Stimulated activated CD4-positive, alpha-beta T cell treated with anti-CD3 and anti-CD28 coated beads, Interleukin-15, amount 100 ng/mL, for 48 hours (primary cell): ENCODE measurements at regions not wholly inside any gene's neighbourhood (a gene's known extent, or its start where the extent isn't known, plus 50 kb on each side); places are given as distances from the start of the nearest gene placed in this dataset.
"Not testable (repeated sequence)": the region's sequence is repeated elsewhere in the genome, so short reads cannot be mapped to it uniquely, and the experiment has no call there.

Experiments
- DNase-seq, 2 donors: peaks; one replicate each; pipeline ENCODE4 v3.0.0-alpha.2; 2020; ENCODE audit warnings: low read depth in 2 of 2

DNA sequence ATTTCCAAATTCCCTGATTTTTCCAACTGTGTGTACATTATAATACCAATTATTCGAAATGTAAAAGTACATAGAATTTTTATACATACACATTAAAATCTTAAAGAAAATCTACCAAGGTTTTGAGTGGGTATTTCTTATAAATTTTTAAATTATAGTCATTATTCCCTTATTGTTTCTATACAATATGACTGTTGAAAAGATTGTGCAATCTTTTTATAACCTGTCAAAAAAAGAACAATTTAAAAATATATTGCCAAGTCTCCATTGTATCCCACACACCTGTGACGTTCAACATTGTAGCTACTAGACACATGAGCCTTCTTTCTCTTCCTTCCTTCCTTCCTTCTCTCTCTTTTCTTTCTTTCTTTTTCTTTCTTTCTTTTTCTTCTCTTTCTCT is 473.2 kb upstream of the CHRM3 start:
- DNase-seq = no peak

DNA sequence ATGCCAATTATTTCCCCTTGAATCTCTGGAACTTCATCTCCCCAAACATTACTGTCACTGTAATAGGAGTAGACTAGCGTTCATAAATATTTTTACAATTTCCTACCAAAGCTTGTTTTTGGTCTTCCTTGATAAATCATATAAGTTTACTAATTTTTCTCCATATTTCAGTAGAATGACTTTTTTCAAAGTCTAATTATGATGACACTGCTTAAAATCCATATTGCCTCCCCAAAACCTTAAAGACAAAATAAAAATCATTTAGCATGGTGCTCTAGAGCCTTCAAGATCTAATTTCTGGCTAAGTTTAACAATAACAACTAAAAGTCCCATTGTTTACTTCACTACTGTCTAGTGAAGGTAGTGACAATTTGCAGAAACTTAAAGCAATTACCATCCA is 474.2 kb upstream of the CHRM3 start:
- DNase-seq = no peak

DNA sequence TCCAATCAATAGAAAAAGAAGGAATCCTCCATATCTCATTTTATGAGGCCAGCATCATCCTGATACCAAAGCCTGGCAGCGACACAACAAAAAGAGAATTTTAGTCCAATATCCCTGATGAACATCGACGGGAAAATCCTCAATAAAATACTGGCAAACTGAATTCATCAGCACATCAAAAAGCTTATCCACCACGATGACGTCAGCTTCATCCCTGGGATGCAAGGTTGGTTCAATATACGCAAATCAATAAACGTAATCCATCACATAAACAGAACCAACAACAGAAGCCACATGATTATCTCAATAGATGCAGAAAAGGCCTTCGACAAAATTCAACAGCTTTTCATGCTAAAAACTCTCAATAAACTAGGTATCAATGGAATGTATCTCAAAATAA is 483.6 kb upstream of the CHRM3 start:
- DNase-seq = not testable (repeated sequence)

- no peak for DNase-seq
Observed at GRCh38 chr1:238900334-238900865, 486.0 kb upstream of the CHRM3 start.

GRCh38 chr1:238898856-238899255 is 487.5 kb upstream of the CHRM3 start:
- no peak for DNase-seq

- DNase-seq = no peak
Observed at GRCh38 chr1:238895911-238896310, 490.5 kb upstream of the CHRM3 start.

- no peak for DNase-seq
Observed at GRCh38 chr1:238892612-238893011, 493.8 kb upstream of the CHRM3 start.

GRCh38 chr1:238861342-238862066 is 524.9 kb upstream of the CHRM3 start:
- no peak for DNase-seq

DNA sequence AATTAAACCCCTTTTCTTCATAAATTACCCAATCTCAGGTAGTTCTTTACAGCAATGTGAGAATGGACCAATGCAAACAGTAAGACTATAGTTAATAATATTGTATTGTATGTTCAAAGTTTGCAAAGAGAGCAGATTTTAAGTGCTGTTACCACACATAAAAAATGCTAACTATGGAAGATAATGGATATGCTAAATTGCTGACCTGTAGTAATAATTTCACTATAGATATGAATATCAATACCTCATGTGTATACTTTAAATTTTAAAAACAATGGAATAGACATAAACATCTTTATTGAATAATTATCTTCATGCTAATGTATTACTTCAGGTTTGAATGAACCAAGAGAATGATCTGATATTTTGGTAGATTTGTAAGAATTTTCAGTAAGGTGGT is 552.4 kb upstream of the CHRM3 start:
- DNase-seq = no peak

DNA sequence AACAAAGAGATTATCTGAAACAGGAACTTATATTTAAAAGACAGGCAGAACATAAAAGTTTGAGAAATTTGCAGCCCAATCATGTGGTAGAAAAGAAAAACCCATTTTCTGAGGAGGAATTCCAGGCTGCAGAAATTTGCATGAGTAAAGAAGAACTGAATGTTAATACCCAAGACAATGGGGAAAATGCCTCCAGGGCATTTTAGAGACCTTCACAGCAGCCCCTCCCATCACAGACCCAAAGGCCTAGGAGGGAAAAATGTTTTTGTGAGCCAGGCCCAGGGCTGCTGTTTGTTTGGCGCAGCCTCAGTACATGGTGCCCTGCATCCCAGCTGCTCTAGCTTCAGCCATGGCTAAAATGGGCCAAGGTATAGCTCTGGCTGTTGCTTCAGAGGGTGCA is 554.3 kb upstream of the CHRM3 start:
- DNase-seq = no peak

DNA sequence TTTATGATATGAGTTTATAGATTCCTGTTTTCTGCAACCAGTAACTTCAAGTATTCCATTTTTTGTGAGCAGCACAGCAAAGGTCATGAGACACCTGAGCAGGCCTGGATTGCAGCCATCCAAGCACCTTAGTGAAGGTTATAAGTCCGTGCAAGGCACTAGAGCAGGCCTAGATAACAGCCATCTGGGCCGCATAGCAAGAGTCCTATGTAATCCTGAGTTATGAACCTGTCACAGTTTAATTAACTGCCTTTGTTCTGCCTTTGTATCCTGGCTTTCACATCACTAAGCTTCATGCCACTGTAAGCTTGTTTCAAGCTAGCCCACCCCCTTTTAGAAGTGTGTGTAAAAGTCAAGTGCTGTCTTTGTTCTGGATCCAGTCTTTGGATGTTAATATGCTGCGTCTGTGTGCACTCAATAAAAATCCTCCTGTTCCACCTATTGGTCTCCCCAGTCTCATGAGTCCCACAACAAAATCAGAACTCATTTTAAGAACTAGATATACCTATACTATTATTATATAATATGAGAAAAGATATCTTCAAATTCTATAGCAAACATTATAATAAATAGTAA is 556.2 kb upstream of the CHRM3 start:
- no peak for DNase-seq

DNA sequence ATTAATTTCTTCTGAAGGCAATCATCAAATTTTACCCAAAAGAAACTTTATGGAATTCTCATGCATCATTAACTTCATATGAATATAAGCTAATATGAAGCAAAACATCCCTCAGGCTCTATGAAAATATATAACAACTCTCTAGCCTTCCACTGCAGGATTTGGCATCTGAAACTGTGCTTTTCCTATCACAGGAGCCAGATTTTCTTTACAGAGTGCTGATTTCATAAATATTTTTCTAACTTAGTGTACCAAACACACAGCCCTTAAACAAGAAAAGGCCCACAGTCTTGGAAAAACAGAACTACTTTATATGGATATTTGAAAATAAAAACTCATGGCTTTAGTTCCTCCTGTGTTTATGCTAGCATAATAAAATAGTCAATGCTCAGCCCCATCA is 559.5 kb upstream of the CHRM3 start:
- no peak for DNase-seq

DNA sequence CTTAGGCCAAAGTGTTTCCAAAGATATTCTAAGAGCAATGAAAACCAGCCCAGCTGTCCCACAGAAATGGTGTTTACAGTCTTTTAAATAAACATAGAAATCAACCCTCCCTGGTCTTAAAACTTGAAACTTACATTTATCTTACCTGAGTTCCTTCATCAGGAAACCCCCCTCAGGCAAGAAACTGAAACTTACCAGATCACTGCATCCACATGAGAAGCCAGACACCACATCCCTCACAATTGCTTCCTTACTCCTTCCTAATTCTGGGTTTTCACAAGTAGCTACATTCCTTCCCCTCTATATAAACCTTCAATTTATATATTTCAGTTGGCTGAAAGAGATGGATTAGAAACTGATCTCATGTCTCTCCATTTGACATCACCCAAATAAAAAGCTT is 563.0 kb upstream of the CHRM3 start:
- no peak for DNase-seq

DNA sequence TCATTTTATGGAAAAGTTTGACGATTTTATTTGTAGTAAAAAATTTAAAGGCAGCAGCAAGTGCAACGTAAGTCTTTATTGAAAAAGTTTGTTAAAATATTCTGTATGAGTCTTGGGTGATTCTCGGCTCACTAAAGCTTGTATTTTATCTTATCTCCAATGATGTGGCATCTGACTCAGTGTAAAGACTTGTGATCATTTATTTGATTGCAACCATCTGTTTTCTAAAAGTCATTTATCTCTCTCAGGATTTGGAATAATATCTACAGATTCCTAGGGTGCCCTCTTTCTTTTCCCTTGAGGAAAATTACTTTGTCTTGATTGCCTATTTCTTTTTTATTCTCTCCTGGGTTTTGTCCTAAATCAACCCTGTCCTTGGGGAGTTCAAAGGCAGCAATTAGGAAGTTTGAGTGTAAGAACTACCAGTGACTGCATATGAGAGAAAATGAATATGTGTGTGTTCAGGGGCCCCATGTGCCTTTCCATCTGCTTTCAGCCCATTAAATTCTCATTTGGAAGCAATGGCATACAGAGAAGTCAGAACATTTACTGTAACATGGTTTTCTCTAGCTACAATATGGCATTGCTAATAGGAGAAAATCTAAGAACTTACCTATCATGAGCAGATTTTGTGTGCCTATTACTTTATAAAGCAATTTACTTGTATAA is 575.0 kb upstream of the CHRM3 start:
- no peak for DNase-seq

DNA sequence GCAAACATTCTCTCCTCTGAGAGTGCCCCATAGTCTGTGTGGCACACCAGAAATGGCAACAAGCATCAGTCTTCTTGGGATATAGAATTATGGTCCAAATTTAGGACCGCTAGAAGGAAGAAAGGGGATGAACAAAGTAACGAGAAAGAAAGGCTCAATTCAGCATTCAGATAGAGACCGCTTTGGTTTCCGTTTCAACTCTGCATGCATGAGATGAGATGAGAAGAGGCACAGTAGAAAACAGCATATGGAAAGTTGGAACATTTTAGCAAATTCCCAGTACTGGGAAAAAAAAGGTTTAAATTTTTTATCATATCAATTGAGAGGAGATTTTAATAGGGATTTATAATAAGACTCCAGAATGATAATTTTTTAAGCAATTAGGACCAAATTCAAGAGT is 595.5 kb upstream of the CHRM3 start:
- DNase-seq = no peak

- DNase-seq = no peak
Observed at GRCh38 chr1:238789916-238790667, 596.3 kb upstream of the CHRM3 start.

DNA sequence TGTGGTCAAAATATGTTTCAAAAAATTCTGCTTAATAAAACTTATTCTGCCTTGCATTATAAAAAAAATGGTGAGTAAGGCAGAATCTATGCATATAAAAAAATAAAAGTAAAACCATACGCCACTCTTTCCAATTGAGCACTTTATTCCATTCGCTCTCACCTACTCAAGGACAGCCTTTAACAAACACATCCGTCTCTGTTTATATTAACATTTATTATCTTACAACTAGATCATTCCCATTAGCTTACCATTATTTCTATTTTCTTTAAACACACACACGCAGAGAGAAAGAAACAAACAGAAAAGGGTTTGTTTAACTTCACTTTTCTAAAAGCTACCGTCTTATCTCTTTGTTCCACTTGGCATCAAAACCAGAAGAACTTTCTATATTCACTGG is 598.9 kb upstream of the CHRM3 start:
- DNase-seq = no peak

DNA sequence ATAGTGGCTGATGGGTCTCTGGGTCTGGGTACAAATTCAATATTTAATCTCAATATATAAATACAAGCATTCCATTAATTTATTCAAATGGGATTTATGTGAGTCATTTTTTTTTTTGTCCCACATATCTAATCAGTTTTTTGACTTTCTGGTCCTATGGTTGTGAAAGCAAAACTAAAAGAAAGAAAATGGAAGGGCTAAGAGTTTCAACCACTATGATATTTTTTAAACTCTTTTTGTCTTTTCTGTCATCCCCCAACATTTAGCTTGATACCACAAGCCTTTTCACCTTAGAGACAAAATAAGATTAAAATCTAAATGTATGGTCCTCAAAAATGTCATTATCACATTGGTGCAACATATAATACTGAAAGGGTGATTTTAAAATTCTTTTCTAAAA is 602.7 kb upstream of the CHRM3 start:
- DNase-seq = no peak

GRCh38 chr1:238779716-238780115 is 606.7 kb upstream of the CHRM3 start:
- DNase-seq = no peak

DNA sequence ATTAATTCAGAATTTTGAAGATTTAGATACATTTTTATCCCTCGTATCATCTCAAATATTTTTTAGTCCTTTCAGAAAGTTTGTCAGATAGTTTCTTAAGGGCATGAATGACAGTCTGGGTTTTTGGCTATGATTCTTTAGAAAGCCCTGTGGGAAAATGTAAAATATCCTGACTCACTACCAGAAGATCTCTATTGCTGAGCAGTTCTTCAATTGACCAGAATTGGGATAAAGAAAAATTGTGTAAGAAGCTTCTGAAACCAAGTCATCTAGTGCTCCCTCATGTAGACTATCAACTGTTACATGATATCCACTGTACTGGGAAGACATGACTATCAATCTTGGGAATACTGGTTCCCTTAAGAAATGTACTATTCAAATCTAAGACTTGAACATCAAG is 608.3 kb upstream of the CHRM3 start:
- DNase-seq = no peak

DNA sequence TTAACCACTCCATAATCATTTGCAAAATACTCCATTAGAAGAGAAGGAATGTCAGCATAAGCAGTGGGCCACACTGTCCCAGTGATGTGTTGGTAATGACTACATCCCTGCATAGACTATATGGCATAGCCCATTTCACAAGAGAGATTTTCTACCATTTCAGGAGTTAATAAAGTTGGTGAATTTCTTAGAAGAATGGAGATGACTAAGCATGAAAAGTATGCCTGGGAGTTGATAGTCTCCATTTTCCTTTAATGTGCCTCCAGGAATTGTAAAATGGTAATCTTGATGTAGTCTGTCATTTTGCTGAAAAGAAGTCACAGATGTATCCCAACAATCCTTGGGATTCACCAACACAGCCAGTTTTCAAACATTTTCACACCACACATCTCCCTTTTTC is 608.8 kb upstream of the CHRM3 start:
- no peak for DNase-seq

GRCh38 chr1:238776126-238776525 is 610.2 kb upstream of the CHRM3 start:
- no peak for DNase-seq
